CD14-positive monocyte (primary cell): ENCODE measurements at regions not wholly inside any gene's neighbourhood (a gene's known extent, or its start where the extent isn't known, plus 50 kb on each side); places are given as distances from the start of the nearest gene placed in this dataset.

Experiments used
- DNase-seq, 3 donors: peaks; one replicate each; pipeline ENCODE4 v3.0.0-alpha.2; 2011 to 2022
- H2AFZ ChIP-seq: 2 replicates; pipeline ENCODE4 v1.6.0; 2012; ENCODE audit warnings: mild to moderate bottlenecking, low read depth, low read length, inconsistent platforms; ENCODE audit not compliant: insufficient read depth, poor library complexity, severe bottlenecking
- H3K27ac ChIP-seq, 2 donors: 1 replicate in 1 of 2; 2 replicates in 1 of 2; pipeline ENCODE4 v1.5.1; 2012 to 2013; ENCODE audit warnings: low read length in 2 of 2, control low read depth in 1 of 2, inconsistent platforms in 1 of 2, low read depth in 1 of 2, mild to moderate bottlenecking in 1 of 2
- H3K27me3 ChIP-seq, 2 donors: one replicate each; pipeline versions ENCODE4 v1.6.0 to v1.6.1; 2011 to 2013; ENCODE audit warnings: low read length in 2 of 2; ENCODE audit not compliant: control insufficient read depth in 2 of 2, insufficient read depth in 2 of 2
- H3K36me3 ChIP-seq, 2 donors: replicated peaks in 1 of 2; 1 replicate in 1 of 2; 2 replicates in 1 of 2; pipeline versions ENCODE4 v1.5.1 to v1.6.1; 2012 to 2013; ENCODE audit warnings: low read length in 2 of 2, control low read depth in 1 of 2, inconsistent platforms in 1 of 2, mild to moderate bottlenecking in 1 of 2; ENCODE audit not compliant: insufficient read depth in 2 of 2, control insufficient read depth in 1 of 2
- H3K4me1 ChIP-seq, 2 donors: 1 replicate in 1 of 2; 2 replicates in 1 of 2; pipeline versions ENCODE4 v1.5.1 to v1.6.1; 2012 to 2013; ENCODE audit warnings: low read length in 2 of 2, control low read depth in 1 of 2, inconsistent platforms in 1 of 2, mild to moderate bottlenecking in 1 of 2, moderate library complexity in 1 of 2; ENCODE audit not compliant: insufficient read depth in 2 of 2, control insufficient read depth in 1 of 2
- H3K4me2 ChIP-seq: replicated peaks from 2 replicates; pipeline ENCODE3; 2012; ENCODE audit warnings: low read length, moderate library complexity, mild to moderate bottlenecking; ENCODE audit not compliant: poor library complexity, severe bottlenecking; ENCODE audit errors: extremely low read depth
- H3K4me3 ChIP-seq, 3 experiments: fragments of 200-600 bp in 1 of 3; sonication (generic) in 1 of 3; replicated peaks in 1 of 3; 1 replicate in 2 of 3; 2 replicates in 1 of 3; pipeline ENCODE4 v1.5.1; 2011 to 2013; ENCODE audit warnings: low read length in 3 of 3, mild to moderate bottlenecking in 3 of 3, control low read depth in 2 of 3, low read depth in 2 of 3, inconsistent platforms in 1 of 3, moderate library complexity in 1 of 3
- H3K79me2 ChIP-seq: 2 replicates; pipeline ENCODE4 v1.6.0; 2012; ENCODE audit warnings: mild to moderate bottlenecking, control low read depth, inconsistent platforms, low read length, moderate library complexity; ENCODE audit not compliant: insufficient read depth
- H3K9ac ChIP-seq: 2 replicates; pipeline ENCODE4 v1.6.0; 2017; ENCODE audit warnings: low read length, mild to moderate bottlenecking; ENCODE audit not compliant: insufficient read depth, poor library complexity, severe bottlenecking
- H3K9me3 ChIP-seq, 2 donors: replicated peaks in 1 of 2; 1 replicate in 1 of 2; 2 replicates in 1 of 2; pipeline versions ENCODE4 v1.5.1 to v1.6.1; 2012 to 2013; ENCODE audit warnings: low read length in 2 of 2, control low read depth in 1 of 2; ENCODE audit not compliant: control insufficient read depth in 1 of 2, insufficient read depth in 1 of 2
- H4K20me1 ChIP-seq: 2 replicates; pipeline ENCODE4 v1.6.0; 2012; ENCODE audit warnings: mild to moderate bottlenecking, low read length, control low read depth, moderate library complexity; ENCODE audit not compliant: insufficient read depth
- H3K27ac Mint-ChIP-seq, 7 donors: one replicate each; pipeline ENCODE4 v1.8.0; 2020; ENCODE audit warnings: mild to moderate bottlenecking in 7 of 7, mixed read lengths in 7 of 7, moderate library complexity in 6 of 7, inconsistent platforms in 2 of 7
- H3K27me3 Mint-ChIP-seq, 3 donors: one replicate each; pipeline ENCODE4 v1.8.0; 2021 to 2022; ENCODE audit warnings: low read depth in 3 of 3, mild to moderate bottlenecking in 3 of 3, mixed read lengths in 3 of 3, moderate library complexity in 3 of 3, inconsistent platforms in 1 of 3
- H3K36me3 Mint-ChIP-seq, 2 donors: one replicate each; pipeline ENCODE4 v1.8.0; 2020; ENCODE audit warnings: mixed read lengths in 2 of 2, inconsistent platforms in 1 of 2, mild to moderate bottlenecking in 1 of 2
- H3K4me1 Mint-ChIP-seq: one replicate; pipeline ENCODE4 v1.8.0; 2020; ENCODE audit warnings: mild to moderate bottlenecking, mixed read lengths
- H3K4me3 Mint-ChIP-seq, 2 donors: one replicate each; pipeline ENCODE4 v1.8.0; 2020; ENCODE audit warnings: mild to moderate bottlenecking in 2 of 2, mixed read lengths in 2 of 2, moderate library complexity in 1 of 2
- H3K9me3 Mint-ChIP-seq, 7 donors: one replicate each; pipeline ENCODE4 v1.8.0; 2020 to 2022; ENCODE audit warnings: mixed read lengths in 7 of 7, mild to moderate bottlenecking in 6 of 7, moderate library complexity in 6 of 7, inconsistent platforms in 2 of 7
- CTCF ChIP-seq: fragments of 200-600 bp; IDR thresholded peaks from one replicate; pipeline ENCODE4 v1.8.0; 2022; ENCODE audit warnings: antibody characterized with exemption, mild to moderate bottlenecking
- WGBS: methylation state at CpG from one replicate; pipeline ENCODE4 v1.1.5; 2013; ENCODE audit warnings: missing lambda C conversion rate; ENCODE audit not compliant: insufficient coverage; 5-methylcytosine and 5-hydroxymethylcytosine counted together
- intact Hi-C, 2 donors: fragments of 100-400 bp; cut with micrococcal nuclease; formaldehyde crosslinking; loops; one replicate each; pipeline versions ENCODE4 v1.15.0 to v1.15.1; 2023

- no peaks in the 10 kb centered on the region for H3K36me3 Mint-ChIP-seq
- H3K27me3 Mint-ChIP-seq, result peaks cover 0 to 3% (median 2%) of the 10 kb centered on the region in 3 donors
- no peaks in the 10 kb centered on the region for H3K4me1 ChIP-seq
- no peak overlapping the region for H3K4me3 ChIP-seq
- no peak for TF ChIP-seq CTCF
- no peak for DNase-seq
- no peak overlapping the region for H3K27ac Mint-ChIP-seq
- H3K9ac ChIP-seq, result no peak overlapping the region
- peaks cover 2% of the 10 kb centered on the region in 2 donors for H3K9me3 ChIP-seq
- H3K36me3 ChIP-seq, result no peaks in the 10 kb centered on the region
- H3K4me3 Mint-ChIP-seq, result no peak overlapping the region
- no peak overlapping the region for H2AFZ ChIP-seq
- no peaks in the 10 kb centered on the region for H3K4me1 Mint-ChIP-seq
- 81% methylated on average over 5 of the region's 7 CpGs for WGBS
- H4K20me1 ChIP-seq, result no peaks in the 10 kb centered on the region
- H3K79me2 ChIP-seq, result no peaks in the 10 kb centered on the region
- intact Hi-C loops, result no loop called here
- peaks cover 0 to 4% (median 0%) of the 10 kb centered on the region in 7 donors for H3K9me3 Mint-ChIP-seq
- no peak overlapping the region for H3K4me2 ChIP-seq
- no peak overlapping the region for H3K27ac ChIP-seq
- H3K27me3 ChIP-seq, result no peaks in the 10 kb centered on the region
Observed at GRCh38 chr12:114054982-114055381, 88.9 kb upstream of the RBM19 start.

GRCh38 chr12:114046236-114046998 is 80.3 kb upstream of the RBM19 start:
- no peak overlapping the region for H3K4me3 Mint-ChIP-seq
- intact Hi-C loops, result no loop called here
- H3K36me3 ChIP-seq, result no peaks in the 10 kb centered on the region
- no peaks in the 10 kb centered on the region for H4K20me1 ChIP-seq
- no peaks in the 10 kb centered on the region for H3K4me1 ChIP-seq
- H3K27me3 Mint-ChIP-seq, result peaks cover 0 to 4% (median 0%) of the 10 kb centered on the region in 3 donors
- peaks cover 0 to 3% (median 0%) of the 10 kb centered on the region in 7 donors for H3K9me3 Mint-ChIP-seq
- H2AFZ ChIP-seq, result no peak overlapping the region
- no peak overlapping the region for H3K4me2 ChIP-seq
- no peak for TF ChIP-seq CTCF
- H3K9ac ChIP-seq, result no peak overlapping the region
- no peak overlapping the region for H3K27ac ChIP-seq
- H3K27me3 ChIP-seq, result no peaks in the 10 kb centered on the region
- no peak overlapping the region for H3K27ac Mint-ChIP-seq
- no peaks in the 10 kb centered on the region for H3K4me1 Mint-ChIP-seq
- WGBS, result 29% methylated on average over 2 of the region's 6 CpGs
- H3K4me3 ChIP-seq, result no peak overlapping the region
- no peaks in the 10 kb centered on the region for H3K9me3 ChIP-seq
- no peak for DNase-seq
- H3K79me2 ChIP-seq, result no peaks in the 10 kb centered on the region
- H3K36me3 Mint-ChIP-seq, result no peaks in the 10 kb centered on the region
